ENCODE measurements at regions not wholly inside any gene's neighbourhood (a gene's known extent, or its start where the extent isn't known, plus 50 kb on each side); places are given as distances from the start of the nearest gene placed in this dataset.

DNA sequence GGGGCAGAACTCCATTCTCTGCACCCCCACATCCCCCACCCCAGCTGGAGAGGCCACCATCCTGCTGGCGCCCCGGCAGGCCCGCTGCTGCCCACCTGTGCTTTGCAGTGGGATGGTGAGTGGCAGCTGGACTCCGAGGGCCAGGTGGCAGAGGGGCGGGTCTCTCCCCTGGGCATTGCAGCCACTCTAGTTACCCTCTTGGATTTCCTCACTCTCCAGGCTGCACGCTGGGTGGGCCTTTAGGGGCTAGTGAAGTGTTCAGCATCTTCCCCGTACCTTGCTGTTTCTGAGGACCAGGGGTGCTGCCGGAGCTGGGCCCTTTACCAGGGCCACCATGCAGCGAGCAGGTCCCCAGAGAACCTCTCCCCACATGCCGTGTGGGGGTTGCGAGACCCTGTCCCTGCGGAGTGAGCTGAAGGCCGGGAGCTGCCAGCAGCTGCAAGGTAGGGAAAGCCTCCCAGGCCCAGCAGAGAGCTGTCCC is 88.4 kb upstream of the SH3PXD2B start:
- TF ChIP-seq, protein P1, sequence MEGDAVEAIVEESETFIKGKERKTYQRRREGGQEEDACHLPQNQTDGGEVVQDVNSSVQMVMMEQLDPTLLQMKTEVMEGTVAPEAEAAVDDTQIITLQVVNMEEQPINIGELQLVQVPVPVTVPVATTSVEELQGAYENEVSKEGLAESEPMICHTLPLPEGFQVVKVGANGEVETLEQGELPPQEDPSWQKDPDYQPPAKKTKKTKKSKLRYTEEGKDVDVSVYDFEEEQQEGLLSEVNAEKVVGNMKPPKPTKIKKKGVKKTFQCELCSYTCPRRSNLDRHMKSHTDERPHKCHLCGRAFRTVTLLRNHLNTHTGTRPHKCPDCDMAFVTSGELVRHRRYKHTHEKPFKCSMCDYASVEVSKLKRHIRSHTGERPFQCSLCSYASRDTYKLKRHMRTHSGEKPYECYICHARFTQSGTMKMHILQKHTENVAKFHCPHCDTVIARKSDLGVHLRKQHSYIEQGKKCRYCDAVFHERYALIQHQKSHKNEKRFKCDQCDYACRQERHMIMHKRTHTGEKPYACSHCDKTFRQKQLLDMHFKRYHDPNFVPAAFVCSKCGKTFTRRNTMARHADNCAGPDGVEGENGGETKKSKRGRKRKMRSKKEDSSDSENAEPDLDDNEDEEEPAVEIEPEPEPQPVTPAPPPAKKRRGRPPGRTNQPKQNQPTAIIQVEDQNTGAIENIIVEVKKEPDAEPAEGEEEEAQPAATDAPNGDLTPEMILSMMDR (IDR thresholded peaks at IDR 0.05), result no peak
- TF ChIP-seq POLR2A (IDR thresholded peaks at IDR 0.05), result no peak

Measured in right lobe of liver (tissue), 4 donors.